ENCODE measurements at regions not wholly inside any gene's neighbourhood (a gene's known extent, or its start where the extent isn't known, plus 50 kb on each side); places are given as distances from the start of the nearest gene placed in this dataset.

DNA sequence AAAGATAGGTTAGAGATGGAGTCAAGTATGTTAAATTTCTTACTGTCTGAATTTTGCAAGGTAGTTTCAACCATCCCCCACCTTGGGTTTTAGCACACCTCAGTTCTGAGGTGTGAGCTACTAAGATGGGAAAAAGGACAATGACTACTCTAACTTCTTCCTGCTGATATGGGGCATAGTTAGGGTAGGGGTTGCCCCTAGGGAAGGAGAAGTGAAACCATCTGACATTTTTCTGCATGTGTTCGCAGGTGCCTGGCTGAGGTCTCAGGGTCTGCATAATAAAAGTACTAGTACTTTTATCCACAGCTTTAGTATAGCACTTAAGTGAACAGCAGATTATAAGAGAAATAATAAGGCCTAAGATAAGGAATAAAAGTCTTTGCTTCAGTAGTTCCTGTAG lies 129.5 kb upstream of the CYSLTR1 start:
- DNase-seq, result no peak

GRCh38 chrX:78455901-78456300 lies 128.5 kb upstream of the CYSLTR1 start:
- DNase-seq, result no peak

DNA sequence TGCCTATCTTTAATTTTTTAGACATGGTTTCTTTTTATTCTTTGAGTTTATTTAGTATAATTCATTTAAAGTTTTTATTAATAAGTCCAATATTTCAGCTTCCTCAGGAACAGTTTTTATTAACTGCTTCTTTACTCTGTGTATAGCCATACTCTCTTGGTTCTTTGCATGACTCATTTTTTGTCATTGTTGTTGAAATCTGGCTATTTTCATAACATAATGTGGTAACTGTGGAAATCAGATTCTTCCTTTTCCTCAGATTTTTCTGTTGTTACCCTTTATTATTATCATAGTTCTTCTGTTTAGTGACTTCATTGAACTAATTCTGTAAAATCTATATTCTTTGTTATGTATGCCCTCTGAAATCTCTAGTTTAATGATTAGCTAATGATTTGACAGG lies 124.9 kb upstream of the CYSLTR1 start:
- no peak for DNase-seq

DNA sequence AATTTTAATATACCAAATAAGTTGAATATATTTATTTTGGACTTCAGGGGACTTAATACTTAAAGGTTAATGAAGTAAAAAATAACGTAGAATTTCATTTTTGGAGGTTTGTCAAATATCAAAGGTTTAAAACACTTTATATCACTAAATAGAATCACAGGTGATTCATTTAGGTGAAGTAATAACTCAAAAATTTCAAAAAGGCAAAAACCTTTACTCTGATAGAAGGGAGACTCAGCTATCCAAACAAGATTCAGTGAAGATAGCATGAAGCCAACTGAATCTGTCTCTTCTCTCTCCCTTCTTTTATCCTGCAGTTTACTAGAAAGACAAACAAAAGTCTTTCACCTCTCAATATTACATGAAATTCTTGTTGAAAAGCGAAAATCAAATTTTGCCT lies 110.2 kb upstream of the CYSLTR1 start:
- no peak for DNase-seq

DNA sequence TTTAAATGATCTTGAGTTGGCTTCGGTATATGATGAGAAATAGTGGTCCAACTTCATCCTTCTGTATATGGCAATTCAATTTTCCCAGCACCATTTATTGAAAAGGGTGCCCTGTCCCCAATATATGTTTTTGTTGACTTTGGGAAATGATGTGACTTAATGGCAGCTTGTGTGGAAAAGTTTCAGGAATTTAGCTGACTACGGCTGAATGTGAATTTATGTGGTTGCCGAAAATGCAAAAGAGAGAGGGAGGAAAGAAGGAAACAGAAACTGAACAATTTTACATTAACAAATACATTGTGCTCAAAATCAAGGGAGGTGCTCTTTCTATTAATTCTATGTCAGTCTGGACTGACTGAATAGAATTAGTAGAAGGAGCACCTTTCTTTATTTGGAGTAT lies 101.8 kb upstream of the CYSLTR1 start:
- DNase-seq, result no peak

- DNase-seq, result no peak
Observed at GRCh38 chrX:78388663-78389062, 61.3 kb upstream of the CYSLTR1 start.

DNA sequence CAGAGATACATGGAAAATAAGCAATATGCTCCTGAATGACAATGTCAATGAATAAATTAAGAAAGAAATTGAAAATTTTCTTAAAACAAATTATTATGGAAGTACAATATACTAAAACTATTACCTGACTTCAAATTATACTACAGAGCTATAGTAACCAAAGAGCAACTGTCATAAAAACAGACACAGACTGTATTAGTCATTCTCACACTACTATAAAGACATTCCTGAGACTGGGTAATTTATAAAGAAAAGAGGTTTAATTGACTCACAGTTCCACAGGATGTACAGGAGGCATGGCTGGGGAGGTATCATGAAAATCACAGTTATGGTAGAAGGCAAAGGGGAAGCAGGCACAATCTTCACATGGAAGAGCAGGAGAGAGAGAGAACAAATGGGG lies 60.0 kb upstream of the CYSLTR1 start:
- DNase-seq, result no peak

GRCh38 chrX:78384486-78384885 lies 57.1 kb upstream of the CYSLTR1 start:
- no peak for DNase-seq

- DNase-seq, result no peak
Observed at GRCh38 chrX:78383594-78383993, 56.2 kb upstream of the CYSLTR1 start.

DNA sequence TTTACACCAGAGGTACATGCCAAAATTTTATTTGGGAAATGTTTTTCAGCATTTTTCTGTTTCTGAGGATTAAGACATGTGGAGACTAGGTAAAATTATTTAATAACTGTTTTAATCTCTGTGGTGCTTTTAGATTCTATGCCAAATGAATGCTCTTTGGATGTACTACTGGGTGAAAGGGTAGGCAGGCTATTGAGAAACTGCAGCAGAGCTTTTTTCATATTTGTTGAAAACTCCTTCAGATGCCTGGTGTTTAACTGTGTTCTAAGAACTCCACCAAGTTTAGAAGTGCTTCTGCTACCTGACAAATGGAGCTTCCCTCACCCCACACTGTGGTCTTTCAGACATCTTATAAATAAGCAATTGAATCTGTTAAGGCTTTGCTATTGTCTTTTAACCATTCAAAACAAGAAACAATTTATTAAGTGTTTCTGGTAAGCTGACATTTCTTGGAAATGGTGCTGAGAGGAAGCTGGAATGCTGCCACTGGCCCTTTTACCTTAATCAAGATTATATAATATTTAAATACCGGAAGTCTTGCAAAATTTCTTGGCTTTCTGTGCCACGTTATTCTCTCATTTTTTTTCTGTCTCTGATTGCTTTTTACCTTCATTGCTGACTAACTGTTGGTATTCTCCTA lies 51.2 kb upstream of the CYSLTR1 start:
- no peak for DNase-seq

All from NCI-H774 (cell line).